B cell (primary cell): ENCODE measurements at regions not wholly inside any gene's neighbourhood (a gene's known extent, or its start where the extent isn't known, plus 50 kb on each side); places are given as distances from the start of the nearest gene placed in this dataset.
"Not testable (repeated sequence)": the region's sequence is repeated elsewhere in the genome, so short reads cannot be mapped to it uniquely, and the experiment has no call there.

ENCODE experiments used
- ATAC-seq: fragments of 200-7000 bp; cut with Tn5 transposase; one replicate; pipeline ENCODE4 v1.10.0; 2021; ENCODE audit warnings: low read depth, mild to moderate bottlenecking, moderate number of reproducible peaks, moderate library complexity
- CTCF ChIA-PET: fragments of 350-600 bp; sonication (Branson Sonifier 250); formaldehyde crosslinking; loops from one replicate; lab custom pipeline; 2021; ENCODE audit warnings: antibody characterized with exemption, inconsistent platforms; lab: Charles Lee
- POLR2A ChIA-PET: fragments of 350-600 bp; sonication (Branson Sonifier 250); formaldehyde crosslinking; loops from one replicate; lab custom pipeline; 2021; ENCODE audit warnings: antibody characterized with exemption; lab: Charles Lee
- DNase-seq: peaks from one replicate; pipeline ENCODE4 v3.0.0; 2013
- H2AFZ ChIP-seq: 2 replicates; pipeline ENCODE4 v1.6.1; 2012; ENCODE audit warnings: mild to moderate bottlenecking, low read depth, low read length; ENCODE audit not compliant: insufficient read depth, poor library complexity, severe bottlenecking
- H3K27ac ChIP-seq, 2 donors: 1 replicate in 1 of 2; 2 replicates in 1 of 2; pipeline ENCODE4 v1.5.1; 2012 to 2013; ENCODE audit warnings: low read length in 2 of 2, mild to moderate bottlenecking in 2 of 2, moderate library complexity in 1 of 2
- H3K27me3 ChIP-seq, 4 experiments: fragments of 200-600 bp in 1 of 4; sonication (generic) in 1 of 4; replicated peaks in 1 of 4; 1 replicate in 2 of 4; 2 replicates in 2 of 4; pipeline versions ENCODE4 v1.6.1 to v1.7.0; 2013 to 2016; ENCODE audit warnings: low read length in 3 of 4, mild to moderate bottlenecking in 2 of 4, mixed read lengths in 1 of 4, moderate library complexity in 1 of 4; ENCODE audit not compliant: insufficient read depth in 4 of 4, control insufficient read depth in 3 of 4; ENCODE audit errors: control extremely low read depth in 1 of 4
- H3K36me3 ChIP-seq, 2 experiments: replicated peaks in 1 of 2; 1 replicate in 1 of 2; 2 replicates in 1 of 2; pipeline versions ENCODE4 v1.6.1 to v1.7.1; 2013; ENCODE audit warnings: low read length in 1 of 2; ENCODE audit not compliant: insufficient read depth in 2 of 2, control insufficient read depth in 1 of 2; ENCODE audit errors: control extremely low read depth in 1 of 2, extremely low read depth in 1 of 2
- H3K4me1 ChIP-seq, 2 donors: fragments of 200-600 bp in 1 of 2; sonication (generic) in 1 of 2; 1 replicate in 1 of 2; 2 replicates in 1 of 2; pipeline versions ENCODE4 v1.5.1 to v1.6.1; 2013 to 2017; ENCODE audit warnings: low read length in 2 of 2; ENCODE audit not compliant: control insufficient read depth in 2 of 2, insufficient read depth in 2 of 2
- H3K4me2 ChIP-seq: replicated peaks from 2 replicates; pipeline ENCODE3; 2012; ENCODE audit warnings: mild to moderate bottlenecking, low read depth, low read length; ENCODE audit not compliant: poor library complexity, severe bottlenecking
- H3K4me3 ChIP-seq, 5 experiments: fragments of 200-600 bp in 1 of 5; sonication (generic) in 1 of 5; 1 replicate in 3 of 5; 2 replicates in 2 of 5; pipeline versions ENCODE4 v1.5.1 to v1.7.0; 2011 to 2016; ENCODE audit warnings: low read length in 4 of 5, mild to moderate bottlenecking in 4 of 5, low read depth in 2 of 5, control low read depth in 1 of 5, moderate library complexity in 1 of 5; ENCODE audit not compliant: insufficient read depth in 1 of 5; ENCODE audit errors: control extremely low read depth in 1 of 5, extremely low read depth in 1 of 5
- H3K79me2 ChIP-seq: fragments of 200-600 bp; sonication (generic); one replicate; pipeline ENCODE4 v1.6.0; 2016; ENCODE audit warnings: low read length; ENCODE audit not compliant: control insufficient read depth, insufficient read depth
- H3K9ac ChIP-seq: fragments of 200-600 bp; sonication (generic); 2 replicates; pipeline ENCODE4 v1.6.1; 2017; ENCODE audit warnings: mild to moderate bottlenecking, low read length, moderate library complexity
- H3K9me3 ChIP-seq, 3 donors: one replicate each; pipeline versions ENCODE4 v1.6.1 to v1.7.1; 2013; ENCODE audit warnings: low read length in 2 of 3; ENCODE audit not compliant: control insufficient read depth in 2 of 3, insufficient read depth in 1 of 3; ENCODE audit errors: control extremely low read depth in 1 of 3
- H4K20me1 ChIP-seq: 2 replicates; pipeline ENCODE4 v1.6.0; 2012; ENCODE audit warnings: mild to moderate bottlenecking, low read length; ENCODE audit not compliant: insufficient read depth, control insufficient read depth, poor library complexity, severe bottlenecking
- H3K27ac Mint-ChIP-seq: one replicate; pipeline ENCODE4 v1.8.0; 2021; ENCODE audit warnings: mixed read lengths
- H3K27me3 Mint-ChIP-seq: one replicate; pipeline ENCODE4 v1.8.0; 2021; ENCODE audit warnings: mixed read lengths
- H3K4me1 Mint-ChIP-seq: one replicate; pipeline ENCODE4 v1.8.0; 2021; ENCODE audit warnings: mixed read lengths
- H3K4me3 Mint-ChIP-seq: one replicate; pipeline ENCODE4 v1.8.0; 2021; ENCODE audit warnings: mixed read lengths
- H3K9me3 Mint-ChIP-seq: one replicate; pipeline ENCODE4 v1.8.0; 2022; ENCODE audit warnings: mixed read lengths; ENCODE audit not compliant: insufficient read depth
- EZH2 ChIP-seq: IDR thresholded peaks from 2 replicates; pipeline ENCODE4 v1.6.1; 2012; ENCODE audit warnings: borderline replicate concordance, low read depth, mild to moderate bottlenecking, moderate library complexity, low read length; ENCODE audit not compliant: insufficient read depth, poor library complexity, severe bottlenecking
- WGBS: methylation state at CpG from one replicate; pipeline ENCODE4 v1.1.5; 2013; ENCODE audit warnings: missing lambda C conversion rate; ENCODE audit not compliant: insufficient coverage; 5-methylcytosine and 5-hydroxymethylcytosine counted together
- intact Hi-C: fragments of 100-400 bp; cut with micrococcal nuclease; formaldehyde crosslinking; loops from one replicate; pipeline ENCODE4 v1.10.0; 2022
- TF ChIP-seq, protein P1 (sequence below): fragments of 200-600 bp; IDR thresholded peaks from one replicate; pipeline ENCODE4 v1.8.0; 2022; ENCODE audit warnings: antibody characterized with exemption, mild to moderate bottlenecking

DNA sequence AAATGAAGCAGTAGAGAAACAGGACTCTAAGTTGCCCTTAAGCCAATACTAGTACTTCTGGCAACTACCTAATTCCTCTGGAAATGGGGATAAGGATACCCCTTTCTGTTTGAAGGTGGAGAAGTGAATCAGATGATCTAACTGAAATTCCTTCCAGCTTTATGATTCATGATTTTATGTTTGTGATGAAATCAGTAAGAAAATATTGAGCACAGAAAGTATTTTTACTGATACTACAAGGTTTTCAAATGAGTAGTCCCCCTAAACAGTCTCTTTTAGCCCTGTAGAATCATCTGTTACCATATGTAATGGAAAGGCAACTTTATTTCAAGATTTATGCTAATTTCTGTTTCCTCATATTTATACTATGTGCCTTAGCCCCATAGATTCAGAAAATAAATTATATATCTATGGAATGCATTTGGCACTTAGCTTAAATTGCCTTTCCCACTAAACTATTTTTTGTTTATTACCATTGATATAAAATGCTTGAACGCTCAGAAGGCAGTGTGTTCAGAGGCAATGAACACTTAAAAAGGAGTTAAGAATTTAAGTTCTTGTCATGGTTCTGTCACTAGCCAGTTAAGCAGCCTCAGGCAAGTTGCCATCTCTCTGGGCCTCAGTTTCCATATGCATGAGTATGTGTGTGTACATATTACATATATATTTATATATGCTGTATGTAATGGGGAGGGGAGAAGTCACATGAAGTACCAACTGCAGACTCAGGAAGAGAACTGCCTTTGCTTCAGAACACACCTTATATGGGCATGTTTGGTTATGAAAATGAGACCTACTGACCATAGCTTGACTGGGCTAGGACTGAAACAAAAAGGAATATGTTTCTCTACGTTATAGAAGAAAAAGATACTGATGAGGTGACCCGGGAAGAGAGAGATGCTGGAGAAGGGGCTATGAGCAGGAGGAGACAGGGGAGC is 97.7 kb downstream of the CDC42EP3 start:
- peak overlapping the region; percentile 32 for H3K4me2 ChIP-seq
- ChIA-PET POLR2A (no interaction called here), CTCF (interaction anchor here (1.3 kb wide), 1 partner anchor 177 kb away, joined by 3 read pairs; no protein-coding TSS in a partner anchor)
- ATAC-seq (peak; percentile 62), DNase-seq (no peak)
- no peak overlapping the region for H3K9ac ChIP-seq
- no peaks in the 10 kb centered on the region for H4K20me1 ChIP-seq
- intact Hi-C loops = no loop called here
- no peaks in the 10 kb centered on the region for H3K27me3 ChIP-seq
- H3K79me2 ChIP-seq = no peaks in the 10 kb centered on the region
- peaks cover 0 to 1% (median 0%) of the 10 kb centered on the region in 3 donors for H3K9me3 ChIP-seq
- peaks cover 24% of the 10 kb centered on the region for H3K4me1 Mint-ChIP-seq
- peak overlapping the region; percentile 14 for H2AFZ ChIP-seq
- no peak overlapping the region for H3K4me3 ChIP-seq
- H3K9me3 Mint-ChIP-seq = peaks cover 4% of the 10 kb centered on the region
- H3K27me3 Mint-ChIP-seq = no peaks in the 10 kb centered on the region
- H3K4me3 Mint-ChIP-seq = peak overlapping the region; percentile 6
- no peak overlapping the region for H3K27ac ChIP-seq
- 70% methylated on average over 2 of the region's 3 CpGs for WGBS
- H3K4me1 ChIP-seq = peaks cover 3 to 6% of the 10 kb centered on the region in 2 donors
- H3K27ac Mint-ChIP-seq = peak overlapping the region; percentile 1
- TF ChIP-seq, protein P1, sequence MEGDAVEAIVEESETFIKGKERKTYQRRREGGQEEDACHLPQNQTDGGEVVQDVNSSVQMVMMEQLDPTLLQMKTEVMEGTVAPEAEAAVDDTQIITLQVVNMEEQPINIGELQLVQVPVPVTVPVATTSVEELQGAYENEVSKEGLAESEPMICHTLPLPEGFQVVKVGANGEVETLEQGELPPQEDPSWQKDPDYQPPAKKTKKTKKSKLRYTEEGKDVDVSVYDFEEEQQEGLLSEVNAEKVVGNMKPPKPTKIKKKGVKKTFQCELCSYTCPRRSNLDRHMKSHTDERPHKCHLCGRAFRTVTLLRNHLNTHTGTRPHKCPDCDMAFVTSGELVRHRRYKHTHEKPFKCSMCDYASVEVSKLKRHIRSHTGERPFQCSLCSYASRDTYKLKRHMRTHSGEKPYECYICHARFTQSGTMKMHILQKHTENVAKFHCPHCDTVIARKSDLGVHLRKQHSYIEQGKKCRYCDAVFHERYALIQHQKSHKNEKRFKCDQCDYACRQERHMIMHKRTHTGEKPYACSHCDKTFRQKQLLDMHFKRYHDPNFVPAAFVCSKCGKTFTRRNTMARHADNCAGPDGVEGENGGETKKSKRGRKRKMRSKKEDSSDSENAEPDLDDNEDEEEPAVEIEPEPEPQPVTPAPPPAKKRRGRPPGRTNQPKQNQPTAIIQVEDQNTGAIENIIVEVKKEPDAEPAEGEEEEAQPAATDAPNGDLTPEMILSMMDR = no peak
- no peak for TF ChIP-seq EZH2
- no peaks in the 10 kb centered on the region for H3K36me3 ChIP-seq

- no peak overlapping the region for H3K4me3 Mint-ChIP-seq
- no peak for DNase-seq
- no peak overlapping the region for H2AFZ ChIP-seq
- no peak overlapping the region for H3K27ac ChIP-seq
- ChIA-PET CTCF (no interaction called here), POLR2A (no interaction called here)
- no peak overlapping the region for H3K4me3 ChIP-seq
- 100% methylated on average over 1 of the region's 1 CpG for WGBS
- H3K4me2 ChIP-seq = no peak overlapping the region
- peaks cover 0 to 7% (median 0%) of the 10 kb centered on the region in 3 donors for H3K9me3 ChIP-seq
- TF ChIP-seq EZH2 = no peak
- TF ChIP-seq, protein P1 = no peak
- H3K79me2 ChIP-seq = no peaks in the 10 kb centered on the region
- no peaks in the 10 kb centered on the region for H4K20me1 ChIP-seq
- no peaks in the 10 kb centered on the region for H3K27me3 Mint-ChIP-seq
- ATAC-seq = no peak
- no peaks in the 10 kb centered on the region for H3K36me3 ChIP-seq
- peaks cover 10% of the 10 kb centered on the region for H3K9me3 Mint-ChIP-seq
- intact Hi-C loops = no loop called here
- no peak overlapping the region for H3K9ac ChIP-seq
- peaks cover 16% of the 10 kb centered on the region for H3K4me1 Mint-ChIP-seq
- H3K27me3 ChIP-seq = no peaks in the 10 kb centered on the region
- H3K4me1 ChIP-seq = peaks cover 3 to 6% of the 10 kb centered on the region in 2 donors
- no peak overlapping the region for H3K27ac Mint-ChIP-seq
Measured at GRCh38 chr2:37575780-37576179, 95.7 kb downstream of the CDC42EP3 start.

GRCh38 chr2:37576194-37576593 is 95.2 kb downstream of the CDC42EP3 start:
- H3K27me3 Mint-ChIP-seq, H3K79me2 ChIP-seq, H3K9me3 ChIP-seq, H3K36me3 ChIP-seq, H2AFZ ChIP-seq, H3K9ac ChIP-seq, ATAC-seq, POLR2A ChIA-PET, CTCF ChIA-PET, H3K27ac ChIP-seq, intact Hi-C loops, H3K27ac Mint-ChIP-seq, DNase-seq, H4K20me1 ChIP-seq, H3K4me1 ChIP-seq, H3K4me3 ChIP-seq, H3K4me3 Mint-ChIP-seq, H3K4me2 ChIP-seq, H3K27me3 ChIP-seq: not testable (repeated sequence)
- H3K9me3 Mint-ChIP-seq = peaks cover 10% of the 10 kb centered on the region
- peaks cover 14% of the 10 kb centered on the region for H3K4me1 Mint-ChIP-seq
- WGBS = no CpG with 5 or more reads among the region's 2 CpGs
